ENCODE measurements at regions not wholly inside any gene's neighbourhood (a gene's known extent, or its start where the extent isn't known, plus 50 kb on each side); places are given as distances from the start of the nearest gene placed in this dataset.
A peak's percentile ranks its signal among the peaks of the same experiment; 100 is the strongest.
"Not testable (repeated sequence)": the region's sequence is repeated elsewhere in the genome, so short reads cannot be mapped to it uniquely, and the experiment has no call there.

DNA sequence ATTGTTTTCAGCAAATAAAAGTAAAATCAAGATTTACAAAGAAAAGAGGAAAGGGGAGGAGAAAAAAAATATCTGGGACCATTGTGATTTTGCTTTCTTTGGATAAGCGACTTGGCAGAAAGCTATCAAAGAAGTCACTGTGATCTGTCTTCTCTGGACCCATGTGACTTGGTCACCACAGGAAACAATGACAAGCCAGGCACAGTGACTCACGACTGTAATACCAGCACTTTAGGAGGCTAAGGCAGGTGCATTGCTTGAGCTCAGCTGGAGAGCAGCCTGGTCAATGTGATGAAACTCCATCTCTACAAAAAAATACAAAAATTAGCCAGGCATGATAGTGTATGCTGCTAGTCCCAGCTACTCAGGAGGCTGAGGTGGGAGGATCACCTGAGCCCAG lies 255.4 kb upstream of the NOTCH2NLA start:
- POLR2A ChIA-PET (ENCODE audit: low non-redundant PET); H3K27ac ChIP-seq; CTCF ChIA-PET; DNase-seq (ENCODE audit: low spot score): not testable (repeated sequence)

DNA sequence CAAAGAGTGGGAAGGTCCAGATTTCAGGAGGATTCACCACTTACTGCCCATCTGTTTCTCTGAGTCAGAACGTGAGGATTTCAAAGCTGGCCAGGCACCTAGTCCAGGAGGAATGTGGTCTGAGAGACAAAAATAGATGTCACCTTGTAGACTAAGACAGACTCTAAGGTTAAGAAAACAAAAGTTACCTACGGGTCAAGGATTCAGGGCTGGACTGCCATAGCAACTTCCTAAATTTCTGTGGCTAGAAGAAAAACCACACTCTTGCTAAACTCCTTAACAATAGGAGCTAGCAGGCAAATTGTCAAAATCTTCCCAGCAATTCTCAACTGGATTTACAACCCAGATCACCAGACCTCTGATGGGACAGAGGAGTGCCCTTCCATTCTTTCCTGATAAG lies 250.4 kb upstream of the NOTCH2NLA start:
- DNase-seq (ENCODE audit: low spot score); H3K27ac ChIP-seq; POLR2A ChIA-PET (ENCODE audit: low non-redundant PET): not testable (repeated sequence)
- CTCF ChIA-PET = interaction anchor here (0.6 kb wide), 1 partner anchor 611 kb away, joined by 3 read pairs; no protein-coding TSS in a partner anchor

DNA sequence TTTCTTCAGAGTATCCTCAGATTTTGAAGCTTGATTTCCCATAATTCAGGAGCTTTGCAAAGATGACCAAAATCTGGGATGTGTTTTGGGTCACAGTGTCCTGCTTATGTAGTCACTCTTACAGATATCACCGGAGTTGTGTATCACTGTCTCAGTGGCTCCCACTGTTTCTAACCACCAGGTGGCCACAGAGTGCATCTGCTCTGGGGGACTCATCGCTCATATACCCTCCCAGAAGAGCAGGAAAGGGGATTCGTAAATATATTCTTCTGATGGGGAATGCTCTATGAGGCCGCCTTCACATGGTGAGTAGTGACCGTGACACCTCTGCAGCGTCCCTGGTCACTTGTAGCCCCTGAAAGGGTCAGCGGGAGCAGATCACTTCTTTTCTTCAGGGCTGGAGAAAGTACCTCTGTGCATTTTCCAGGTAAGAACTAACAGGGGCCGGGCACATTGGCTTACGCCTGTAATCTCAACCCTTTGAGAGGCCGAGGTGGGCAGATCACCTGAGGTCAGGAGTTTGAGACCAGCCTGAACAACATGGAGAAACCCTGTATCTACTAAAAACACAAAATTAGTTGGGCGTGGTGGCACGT lies 249.4 kb upstream of the NOTCH2NLA start:
- CTCF ChIA-PET; H3K27ac ChIP-seq; POLR2A ChIA-PET (ENCODE audit: low non-redundant PET): not testable (repeated sequence)
- DNase-seq (ENCODE audit: low spot score) = peak; percentile 5
- TF ChIP-seq, protein P1, sequence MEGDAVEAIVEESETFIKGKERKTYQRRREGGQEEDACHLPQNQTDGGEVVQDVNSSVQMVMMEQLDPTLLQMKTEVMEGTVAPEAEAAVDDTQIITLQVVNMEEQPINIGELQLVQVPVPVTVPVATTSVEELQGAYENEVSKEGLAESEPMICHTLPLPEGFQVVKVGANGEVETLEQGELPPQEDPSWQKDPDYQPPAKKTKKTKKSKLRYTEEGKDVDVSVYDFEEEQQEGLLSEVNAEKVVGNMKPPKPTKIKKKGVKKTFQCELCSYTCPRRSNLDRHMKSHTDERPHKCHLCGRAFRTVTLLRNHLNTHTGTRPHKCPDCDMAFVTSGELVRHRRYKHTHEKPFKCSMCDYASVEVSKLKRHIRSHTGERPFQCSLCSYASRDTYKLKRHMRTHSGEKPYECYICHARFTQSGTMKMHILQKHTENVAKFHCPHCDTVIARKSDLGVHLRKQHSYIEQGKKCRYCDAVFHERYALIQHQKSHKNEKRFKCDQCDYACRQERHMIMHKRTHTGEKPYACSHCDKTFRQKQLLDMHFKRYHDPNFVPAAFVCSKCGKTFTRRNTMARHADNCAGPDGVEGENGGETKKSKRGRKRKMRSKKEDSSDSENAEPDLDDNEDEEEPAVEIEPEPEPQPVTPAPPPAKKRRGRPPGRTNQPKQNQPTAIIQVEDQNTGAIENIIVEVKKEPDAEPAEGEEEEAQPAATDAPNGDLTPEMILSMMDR (conservative IDR thresholded peaks at IDR 0.05; ENCODE audit: low read depth) = peak; percentile 62

DNA sequence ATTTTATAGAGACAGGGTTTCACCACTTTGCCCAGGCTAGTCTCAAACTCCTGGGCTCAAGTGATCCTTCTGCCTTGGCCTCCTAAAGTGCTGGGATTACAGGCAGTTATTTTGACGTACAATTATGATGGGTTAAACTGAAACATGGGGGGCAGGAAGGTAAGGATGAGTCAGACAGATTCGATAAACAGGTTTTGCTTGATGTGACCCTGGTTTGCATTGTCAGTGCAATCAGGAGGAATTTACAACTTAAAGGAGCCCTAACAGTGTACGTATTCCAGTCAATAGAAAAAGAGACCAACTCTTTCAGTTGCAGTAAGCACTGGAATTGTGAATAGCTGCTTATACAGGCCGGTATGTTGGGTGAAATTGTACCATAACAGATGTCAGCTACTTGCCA lies 246.3 kb upstream of the NOTCH2NLA start:
- CTCF ChIA-PET; H3K27ac ChIP-seq; POLR2A ChIA-PET (ENCODE audit: low non-redundant PET): not testable (repeated sequence)
- peak; percentile 30 for DNase-seq (ENCODE audit: low spot score)

DNA sequence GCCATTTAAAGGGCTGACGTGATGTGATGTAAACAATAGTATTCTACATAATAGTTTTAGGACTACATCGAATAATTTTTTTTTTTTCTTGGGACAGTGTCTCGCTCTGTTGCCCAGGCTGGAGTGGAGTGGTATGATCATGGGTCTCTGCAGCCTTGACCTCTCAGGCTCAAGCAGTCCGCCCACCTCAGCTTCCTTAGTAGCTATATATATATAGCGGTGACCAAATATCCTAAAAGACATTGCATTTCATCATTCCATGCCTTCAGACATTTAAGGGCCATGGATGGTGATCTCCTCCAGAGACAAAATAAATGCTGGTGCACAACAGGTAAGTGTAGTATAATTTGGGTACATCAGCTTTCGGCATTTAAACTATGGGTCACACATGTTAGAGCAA lies 245.4 kb upstream of the NOTCH2NLA start:
- H3K27ac ChIP-seq; DNase-seq (ENCODE audit: low spot score); CTCF ChIA-PET; POLR2A ChIA-PET (ENCODE audit: low non-redundant PET): not testable (repeated sequence)

DNA sequence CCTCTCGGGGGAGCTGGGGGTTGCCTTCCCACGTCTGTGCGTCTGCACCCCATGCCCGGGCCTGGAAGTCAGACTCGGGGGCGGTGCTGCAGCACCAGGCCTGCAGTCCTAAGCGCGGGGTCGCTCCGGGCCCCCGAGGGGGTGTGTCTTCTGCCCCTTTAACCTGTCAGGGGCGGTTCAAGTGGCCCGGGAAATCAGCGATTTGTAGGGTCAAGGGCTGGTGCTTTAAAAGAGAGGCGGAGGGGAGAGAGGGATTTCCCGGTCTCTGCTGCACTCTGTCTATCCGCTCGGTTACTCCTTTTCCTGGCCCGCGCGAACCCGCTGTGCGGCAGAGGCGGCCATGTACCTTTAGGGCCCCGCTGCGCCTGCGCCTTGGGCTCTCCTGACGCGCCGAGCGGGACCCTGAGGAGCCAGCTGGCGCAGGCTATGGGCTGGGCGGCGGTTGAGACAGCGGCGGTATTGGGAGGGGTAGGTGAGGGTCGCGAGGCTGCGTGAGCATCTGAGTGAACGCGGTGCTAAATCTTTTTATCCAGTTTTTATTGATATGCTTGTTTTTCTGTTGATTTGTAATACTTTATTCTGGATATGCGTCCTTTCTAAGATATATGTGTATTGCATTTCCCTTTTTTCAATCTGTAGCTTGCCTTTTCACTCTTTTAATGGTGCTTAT lies 243.5 kb upstream of the NOTCH2NLA start:
- CTCF ChIA-PET; POLR2A ChIA-PET (ENCODE audit: low non-redundant PET); H3K27ac ChIP-seq; DNase-seq (ENCODE audit: low spot score): not testable (repeated sequence)

DNA sequence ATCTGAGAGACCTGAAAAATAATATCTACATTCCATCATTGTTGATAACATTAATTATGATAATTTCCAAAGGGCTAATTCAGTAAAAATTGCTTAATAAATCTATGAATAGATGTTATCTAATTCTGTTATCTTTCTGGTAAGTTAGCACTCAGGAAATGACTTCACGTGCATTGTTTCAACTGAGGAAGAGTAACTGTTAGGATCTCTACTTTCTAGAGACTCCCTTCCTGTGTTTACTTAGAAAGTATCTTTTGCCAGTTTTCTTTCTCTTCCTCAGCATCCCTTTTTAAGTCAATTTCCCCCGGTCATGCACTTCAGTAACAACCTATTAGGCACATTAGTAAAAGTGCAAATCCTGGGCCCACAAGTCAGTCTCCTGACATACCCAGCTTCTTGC lies 231.1 kb upstream of the NOTCH2NLA start:
- CTCF ChIA-PET; DNase-seq (ENCODE audit: low spot score); H3K27ac ChIP-seq; POLR2A ChIA-PET (ENCODE audit: low non-redundant PET): not testable (repeated sequence)

DNA sequence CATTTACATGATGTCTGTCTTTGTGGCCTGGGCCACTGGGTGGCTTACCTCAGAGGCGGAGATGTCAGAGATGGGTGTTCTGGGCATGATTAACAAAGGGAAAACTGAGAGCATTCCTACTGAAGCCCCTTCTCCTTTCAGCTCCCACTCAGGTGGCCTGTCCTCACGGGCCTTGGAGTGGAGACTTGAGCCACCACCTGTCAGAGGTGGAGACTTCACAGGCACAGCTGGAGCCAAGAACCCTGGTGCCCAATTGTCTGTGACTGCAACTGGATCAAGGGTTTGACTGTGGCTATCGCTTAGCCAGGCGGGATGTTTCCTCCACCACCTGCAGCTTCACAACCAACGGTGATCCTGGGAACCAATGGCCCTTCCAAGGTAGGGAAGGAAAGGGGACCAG lies 230.5 kb upstream of the NOTCH2NLA start:
- DNase-seq (ENCODE audit: low spot score); CTCF ChIA-PET; H3K27ac ChIP-seq; POLR2A ChIA-PET (ENCODE audit: low non-redundant PET): not testable (repeated sequence)

DNA sequence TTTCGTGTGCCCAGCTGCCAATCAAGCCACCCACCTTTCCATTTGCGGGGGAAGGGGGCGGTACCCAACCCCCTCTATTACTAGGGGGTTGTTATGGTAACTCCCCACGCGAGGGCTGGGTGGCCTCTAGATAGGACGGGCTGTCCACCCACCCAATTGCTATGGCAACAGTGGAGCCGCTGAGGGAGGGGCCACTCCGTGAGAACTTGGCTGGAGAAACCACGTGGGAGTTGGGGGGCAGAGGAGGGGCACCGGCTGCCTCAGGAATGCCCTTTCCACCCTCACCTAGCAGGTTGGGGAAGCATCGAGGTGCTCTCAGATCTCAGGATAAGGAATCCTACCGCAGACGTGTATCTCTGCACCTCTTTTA lies 220.0 kb upstream of the NOTCH2NLA start:
- CTCF ChIA-PET; POLR2A ChIA-PET (ENCODE audit: low non-redundant PET); DNase-seq (ENCODE audit: low spot score); H3K27ac ChIP-seq: not testable (repeated sequence)

DNA sequence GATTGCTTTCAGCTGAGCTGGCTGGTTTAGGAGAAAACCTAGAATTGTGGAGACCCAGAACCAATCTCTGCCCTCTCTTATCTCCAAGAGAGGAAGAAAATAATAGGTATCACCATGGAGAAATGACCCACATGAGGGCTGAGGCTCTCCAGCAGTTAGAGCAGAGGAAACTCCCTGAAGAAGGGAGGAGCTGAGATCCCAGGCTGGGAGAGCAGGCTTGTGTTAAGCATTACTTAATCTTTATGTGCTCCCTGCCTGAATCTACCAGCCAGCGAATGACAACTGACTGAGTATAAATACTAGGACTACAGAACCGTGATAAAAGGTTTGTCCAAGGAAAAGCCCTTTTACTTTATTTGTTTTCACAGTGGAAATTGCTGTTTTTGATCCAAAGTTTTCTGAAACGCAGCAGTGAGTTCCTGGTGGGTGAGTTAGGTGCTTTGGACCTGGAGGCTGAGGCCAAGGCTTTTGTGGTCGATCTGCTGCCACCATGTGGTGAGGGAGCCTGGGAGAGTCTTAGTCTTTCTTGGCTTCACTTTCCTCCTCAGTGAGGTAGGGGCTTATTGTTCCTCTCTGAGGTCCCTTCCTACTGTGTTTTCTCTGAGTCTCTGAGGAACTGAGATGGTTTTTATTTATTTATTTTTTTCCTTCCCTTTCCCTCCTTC lies 219.5 kb upstream of the NOTCH2NLA start:
- CTCF ChIA-PET; POLR2A ChIA-PET (ENCODE audit: low non-redundant PET); DNase-seq (ENCODE audit: low spot score); H3K27ac ChIP-seq: not testable (repeated sequence)

DNA sequence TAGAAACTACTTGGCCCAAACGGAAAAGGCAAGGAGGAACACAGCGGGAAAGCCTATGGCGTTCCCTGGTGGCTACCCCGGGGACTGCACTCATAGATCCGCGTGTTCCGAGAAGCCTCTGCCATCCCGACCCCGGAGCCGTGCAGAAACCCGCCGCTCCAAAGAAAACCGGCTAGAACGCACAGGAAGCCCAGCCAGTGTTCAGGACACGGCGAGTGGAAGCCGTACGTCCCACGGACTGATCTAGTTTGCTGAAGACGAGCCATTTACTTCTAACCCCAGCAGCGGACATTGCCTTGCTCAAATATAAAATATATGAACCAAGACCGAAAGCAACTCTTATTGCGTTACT lies 215.0 kb upstream of the NOTCH2NLA start:
- DNase-seq (ENCODE audit: low spot score); H3K27ac ChIP-seq; POLR2A ChIA-PET (ENCODE audit: low non-redundant PET); CTCF ChIA-PET: not testable (repeated sequence)

DNA sequence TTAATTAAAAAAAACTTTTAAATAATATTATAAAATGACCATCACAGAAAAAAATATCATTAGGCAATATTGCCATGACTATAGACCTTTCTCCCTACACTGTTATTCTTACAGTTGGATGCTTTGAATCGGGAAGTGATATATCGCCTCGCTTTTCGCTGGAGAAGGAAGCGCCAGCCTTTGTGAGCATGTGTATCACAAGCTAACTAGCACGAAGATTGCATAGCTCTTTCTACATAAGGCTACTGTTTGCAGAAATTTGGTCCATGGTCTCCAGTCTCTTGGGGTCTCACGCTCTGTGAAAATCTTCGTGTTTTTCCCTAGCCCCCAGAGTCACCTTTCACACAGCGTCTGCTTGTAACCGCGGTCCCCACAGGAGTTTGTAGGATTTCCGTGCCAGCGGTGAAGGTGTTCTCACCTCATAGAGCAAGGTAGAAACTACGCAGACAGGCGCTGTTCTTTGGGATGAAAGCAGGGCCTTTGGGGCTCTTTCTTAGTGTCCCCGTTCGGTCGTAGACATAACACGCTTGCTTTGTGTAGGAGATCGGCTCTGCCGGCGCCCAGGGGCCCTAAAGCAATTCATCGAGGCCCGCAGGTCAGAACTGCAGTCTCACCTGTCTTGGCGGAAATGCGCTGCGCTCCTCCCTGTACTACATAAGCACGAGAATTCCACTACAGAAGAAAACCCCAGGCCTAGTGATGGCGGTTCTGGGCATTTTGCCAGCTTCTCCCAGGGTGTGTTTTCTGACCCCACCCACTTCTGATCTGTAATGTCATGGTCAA lies 214.5 kb upstream of the NOTCH2NLA start:
- DNase-seq (ENCODE audit: low spot score); CTCF ChIA-PET; POLR2A ChIA-PET (ENCODE audit: low non-redundant PET); H3K27ac ChIP-seq: not testable (repeated sequence)

DNA sequence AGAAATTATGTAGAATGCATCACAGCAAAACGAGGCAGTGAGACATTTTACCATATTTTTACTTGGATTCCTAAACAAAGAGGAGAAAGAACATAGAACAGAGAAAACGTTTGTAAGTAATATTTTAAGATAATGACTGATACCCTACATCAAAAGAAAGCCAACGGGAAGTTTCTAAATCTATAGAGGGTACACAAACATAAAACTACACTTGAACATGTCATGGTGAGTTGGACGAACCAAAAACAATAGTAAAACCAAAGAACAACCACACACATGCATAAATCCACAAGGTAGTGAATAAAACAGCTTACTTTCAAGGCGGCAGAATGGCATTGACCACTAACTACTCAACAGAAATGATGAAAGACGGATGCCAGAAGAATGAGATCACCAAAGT lies 209.7 kb upstream of the NOTCH2NLA start:
- H3K27ac ChIP-seq; DNase-seq (ENCODE audit: low spot score); POLR2A ChIA-PET (ENCODE audit: low non-redundant PET); CTCF ChIA-PET: not testable (repeated sequence)

DNA sequence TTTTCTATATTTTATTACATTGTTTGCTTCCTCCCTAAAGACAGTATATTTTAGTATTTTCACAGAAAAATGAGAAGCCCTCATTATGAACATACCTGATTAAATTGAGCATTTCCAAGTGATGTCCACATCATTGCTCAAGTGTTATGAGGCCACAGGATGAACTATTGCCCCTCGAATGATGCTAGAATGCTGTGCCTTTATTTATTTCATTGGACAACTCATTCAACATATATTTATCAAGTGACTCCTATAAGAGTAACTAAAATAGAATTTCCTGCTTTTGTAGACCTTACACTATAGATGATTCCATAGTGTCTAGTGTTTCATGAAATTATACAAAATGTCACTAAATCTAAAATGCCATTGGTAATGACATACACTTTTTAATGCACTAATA lies 187.8 kb upstream of the NOTCH2NLA start:
- CTCF ChIA-PET; POLR2A ChIA-PET (ENCODE audit: low non-redundant PET); DNase-seq (ENCODE audit: low spot score); H3K27ac ChIP-seq: not testable (repeated sequence)

DNA sequence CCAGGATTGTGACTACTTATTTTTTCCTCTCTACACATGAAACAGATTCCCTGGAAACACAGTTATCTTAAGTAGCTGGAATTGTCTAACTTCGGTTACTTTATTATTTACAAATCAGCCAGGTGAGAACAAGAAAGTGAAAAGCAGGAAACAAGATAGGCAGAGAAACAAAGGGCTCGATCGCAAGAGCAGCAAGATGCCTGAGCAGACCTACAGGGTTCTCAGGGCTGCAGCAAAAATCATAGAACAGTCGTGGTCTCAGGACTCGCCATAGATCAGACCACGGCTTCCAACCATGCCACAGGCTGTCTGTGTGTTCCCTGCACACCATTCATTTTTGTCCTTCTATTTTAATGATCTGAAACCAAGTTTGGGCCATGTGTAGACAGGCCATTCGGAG lies 186.2 kb upstream of the NOTCH2NLA start:
- CTCF ChIA-PET; POLR2A ChIA-PET (ENCODE audit: low non-redundant PET); DNase-seq (ENCODE audit: low spot score); H3K27ac ChIP-seq: not testable (repeated sequence)

DNA sequence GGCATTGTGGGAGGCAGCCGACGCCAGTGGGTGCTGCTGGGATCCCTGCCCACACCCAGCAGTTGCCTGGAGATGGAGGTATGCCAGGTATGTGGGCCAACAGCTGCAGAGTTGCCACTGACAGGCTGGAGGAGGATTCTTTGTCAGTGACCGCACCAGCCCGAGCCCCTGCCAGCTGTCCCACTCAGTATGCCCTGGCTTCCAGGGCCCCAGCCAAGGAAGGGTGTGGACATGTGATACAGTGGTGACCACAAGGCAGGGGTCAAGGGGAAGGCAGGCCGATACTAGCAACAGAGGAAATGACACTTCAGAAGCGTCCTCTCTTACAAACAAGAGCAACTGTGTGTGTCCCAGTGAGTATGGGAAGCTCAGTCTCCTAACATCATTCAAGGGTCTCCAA lies 185.1 kb upstream of the NOTCH2NLA start:
- CTCF ChIA-PET; H3K27ac ChIP-seq; DNase-seq (ENCODE audit: low spot score); POLR2A ChIA-PET (ENCODE audit: low non-redundant PET): not testable (repeated sequence)

All from RWPE1 (cell line).